ENCODE measurements at regions not wholly inside any gene's neighbourhood (a gene's known extent, or its start where the extent isn't known, plus 50 kb on each side); places are given as distances from the start of the nearest gene placed in this dataset.

DNA sequence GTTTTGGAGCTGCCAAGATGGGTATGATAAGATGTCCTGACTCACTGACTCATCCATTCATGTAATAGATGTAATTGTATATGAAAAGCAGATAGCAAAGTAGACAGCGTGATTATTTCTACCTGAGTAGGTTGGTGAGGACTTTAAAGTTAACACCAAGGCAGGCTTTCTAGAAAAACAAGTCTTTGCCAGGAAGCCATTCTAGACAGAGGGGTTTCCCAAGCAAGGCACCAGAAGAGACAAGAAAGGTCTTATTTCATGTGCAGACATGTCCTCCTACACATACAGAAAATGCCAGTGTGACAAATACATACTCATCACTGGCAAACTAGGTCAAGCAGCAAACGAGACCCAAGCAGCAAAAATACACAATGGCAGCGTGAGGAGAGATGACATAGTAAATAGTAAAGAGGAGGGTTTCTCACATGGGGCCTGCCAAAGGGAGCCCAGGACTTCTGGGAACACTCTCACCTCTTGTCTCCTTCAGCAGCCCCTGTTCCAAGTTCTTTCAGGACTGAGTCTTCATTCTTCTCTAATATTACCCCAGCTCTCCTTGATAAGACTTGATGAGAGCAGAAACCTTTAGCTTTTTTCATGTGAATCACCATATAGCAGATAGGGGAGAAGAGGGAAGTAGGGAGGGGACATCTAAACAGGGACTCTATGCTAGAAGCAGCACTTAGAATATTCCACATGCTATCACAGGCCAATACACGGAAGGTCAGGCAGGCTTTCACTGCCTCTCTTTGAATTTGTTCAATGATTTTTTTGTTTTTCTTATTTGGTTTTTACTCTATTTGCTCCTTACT, 114.6 kb upstream of the ATP1B1 start:
- FAIRE-seq (no peak), DNase-seq (ENCODE audit: insufficient read length, low spot score) (no peak)

DNA sequence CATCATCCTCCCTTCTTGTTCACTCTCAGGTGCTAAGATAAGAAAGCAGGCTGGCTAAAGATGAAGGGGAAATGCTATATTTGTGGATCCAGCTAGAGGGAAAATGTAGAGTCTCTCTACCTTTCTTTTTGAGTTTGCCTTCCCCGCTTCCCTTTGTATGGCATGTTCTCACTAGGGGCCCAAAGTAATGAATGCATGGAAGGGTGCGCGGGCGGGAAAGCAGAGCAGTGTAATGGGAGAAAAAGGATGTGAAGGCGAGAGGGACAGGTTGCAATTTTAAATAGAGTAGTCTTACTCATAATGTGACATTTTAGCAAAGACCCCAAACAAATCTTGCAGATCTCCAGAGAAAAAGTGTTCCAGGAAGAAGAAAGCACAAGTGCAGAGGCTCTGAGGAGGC, 105.1 kb upstream of the ATP1B1 start:
- no peak for DNase-seq (ENCODE audit: insufficient read length, low spot score)

DNA sequence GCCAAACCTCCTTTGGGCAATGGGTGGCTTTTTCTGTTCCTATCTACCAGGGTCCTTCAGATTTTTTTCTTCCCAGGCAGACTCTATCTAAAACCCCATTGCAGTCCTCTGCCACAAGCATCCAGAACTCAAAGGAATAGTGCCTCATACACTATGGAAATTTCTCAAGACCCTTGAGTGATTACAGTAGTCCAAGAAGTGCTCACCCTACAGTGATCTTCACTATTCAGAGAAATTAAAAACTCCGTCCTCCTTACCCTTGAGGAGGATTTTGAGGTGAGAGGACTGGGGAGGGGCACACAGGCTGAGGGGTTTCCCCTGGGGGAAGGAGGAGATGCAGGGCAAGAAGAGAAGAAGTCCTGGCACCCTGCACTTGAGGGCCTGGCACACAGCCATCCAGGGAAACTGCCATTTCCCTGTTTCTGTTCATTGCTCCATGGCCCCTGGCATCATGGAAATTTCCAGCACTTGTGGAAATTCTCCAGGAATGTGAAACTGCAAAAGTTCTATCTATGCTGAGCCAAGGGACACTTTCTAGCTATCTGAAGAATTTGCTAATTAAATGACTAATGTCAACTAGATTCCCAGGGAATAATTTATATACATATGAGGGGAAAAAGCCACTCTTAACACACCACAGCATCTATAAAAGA, 102.5 kb upstream of the ATP1B1 start:
- FAIRE-seq (no peak), DNase-seq (ENCODE audit: insufficient read length, low spot score) (no peak)

More for the DNA sequence above, 105.1 kb upstream of the ATP1B1 start:
- FAIRE-seq: no peak

DNA sequence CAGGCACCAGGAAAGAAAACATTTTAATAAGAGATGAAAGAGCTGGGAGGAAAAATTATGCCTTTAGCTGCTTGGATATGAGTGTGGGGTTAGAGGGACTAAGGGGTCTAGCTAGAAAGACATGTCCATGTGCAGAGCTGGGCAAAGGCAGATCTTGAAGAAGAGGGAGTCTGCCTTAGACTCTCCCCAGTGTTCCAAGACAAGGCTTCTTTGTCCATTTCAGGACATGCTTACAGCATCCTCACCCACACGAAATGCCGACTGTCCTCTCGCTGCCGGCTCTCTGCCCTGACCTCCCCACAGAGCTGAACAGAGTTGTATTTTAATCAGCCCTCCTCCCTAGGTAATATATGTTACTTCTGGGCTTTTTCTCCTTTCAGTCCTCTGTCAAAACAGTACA, 100.7 kb upstream of the ATP1B1 start:
- DNase-seq (ENCODE audit: insufficient read length, low spot score): no peak
- no peak for FAIRE-seq

DNA sequence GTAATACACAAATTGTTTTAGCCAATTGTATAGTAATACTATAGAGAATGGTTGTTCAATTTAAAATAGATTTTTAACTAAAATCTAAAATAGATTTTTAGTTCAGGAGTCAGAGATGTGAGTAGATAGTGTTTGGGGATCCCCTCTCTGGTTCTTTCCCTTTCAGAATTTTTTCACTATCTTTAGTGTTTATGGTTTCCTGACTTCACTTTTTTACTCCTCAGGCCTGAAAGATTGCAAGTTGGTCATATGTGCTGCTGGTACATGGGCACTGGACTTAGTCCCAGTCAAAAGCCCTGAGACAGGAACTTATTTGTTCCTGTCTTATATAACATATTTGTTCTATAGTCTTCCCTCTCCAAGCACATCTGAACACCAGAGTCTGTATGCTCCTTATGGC, 96.8 kb upstream of the ATP1B1 start:
- FAIRE-seq (no peak), DNase-seq (ENCODE audit: insufficient read length, low spot score) (no peak)

DNA sequence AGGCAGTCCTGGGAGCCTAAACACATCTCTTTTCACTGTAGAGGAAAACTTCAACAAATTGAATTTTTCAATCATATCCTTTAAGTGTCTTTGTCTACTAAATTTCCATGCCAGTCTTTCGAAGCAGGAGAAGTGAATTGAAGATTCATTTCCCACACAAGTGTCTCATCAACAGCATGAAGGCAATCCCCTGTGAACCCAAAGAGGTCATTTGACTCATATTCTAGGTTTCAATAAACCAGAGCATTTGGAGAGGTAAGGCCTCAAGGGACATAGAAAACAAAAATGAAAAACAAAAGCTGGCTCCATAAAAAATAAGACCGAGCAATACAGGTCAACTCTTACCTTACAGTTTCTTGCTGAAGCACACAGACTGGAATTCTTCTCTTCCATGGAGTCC, 94.1 kb upstream of the ATP1B1 start:
- FAIRE-seq: no peak

DNA sequence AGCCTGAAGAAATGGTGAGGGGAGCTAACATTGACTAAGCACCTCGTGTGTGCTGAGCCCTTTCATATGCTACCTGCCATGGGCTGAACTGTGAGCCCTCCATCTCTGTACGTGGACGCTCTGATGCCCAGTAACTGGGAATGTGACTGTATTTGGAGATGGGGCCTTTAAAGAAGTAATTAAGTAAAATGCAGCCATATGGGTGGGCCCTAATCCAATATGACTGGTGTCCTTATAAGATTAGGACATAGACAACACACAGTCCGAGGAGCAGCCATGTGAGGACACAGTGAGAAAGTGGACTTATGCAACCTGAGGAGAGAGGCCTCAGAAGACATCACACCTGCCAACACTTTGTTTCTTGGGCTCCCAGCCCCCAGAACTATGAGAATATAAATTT, 92.7 kb upstream of the ATP1B1 start:
- DNase-seq (ENCODE audit: insufficient read length, low spot score): no peak
- no peak for FAIRE-seq

More for the DNA sequence above, 94.1 kb upstream of the ATP1B1 start:
- DNase-seq (ENCODE audit: insufficient read length, low spot score): no peak

DNA sequence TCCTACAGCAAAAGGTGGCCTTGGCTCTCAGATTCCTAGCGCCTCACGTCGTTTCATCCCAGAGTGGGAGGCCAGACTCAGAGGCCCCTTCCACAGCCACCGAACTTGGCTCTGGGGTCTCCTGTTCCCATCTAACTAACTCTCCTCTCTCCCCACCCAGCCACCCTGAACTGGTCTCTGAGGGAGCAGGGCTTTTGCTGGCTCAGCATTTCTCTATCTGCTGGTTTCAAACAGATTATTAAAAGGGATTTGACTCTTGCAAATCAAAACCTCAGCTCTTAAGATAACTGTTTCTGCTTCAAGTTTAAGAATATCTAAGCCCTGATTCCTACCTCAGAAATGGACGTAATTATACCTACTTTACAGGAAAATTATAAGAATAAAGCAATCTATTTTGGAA, 91.0 kb upstream of the ATP1B1 start:
- no peak for FAIRE-seq
- DNase-seq (ENCODE audit: insufficient read length, low spot score): no peak

DNA sequence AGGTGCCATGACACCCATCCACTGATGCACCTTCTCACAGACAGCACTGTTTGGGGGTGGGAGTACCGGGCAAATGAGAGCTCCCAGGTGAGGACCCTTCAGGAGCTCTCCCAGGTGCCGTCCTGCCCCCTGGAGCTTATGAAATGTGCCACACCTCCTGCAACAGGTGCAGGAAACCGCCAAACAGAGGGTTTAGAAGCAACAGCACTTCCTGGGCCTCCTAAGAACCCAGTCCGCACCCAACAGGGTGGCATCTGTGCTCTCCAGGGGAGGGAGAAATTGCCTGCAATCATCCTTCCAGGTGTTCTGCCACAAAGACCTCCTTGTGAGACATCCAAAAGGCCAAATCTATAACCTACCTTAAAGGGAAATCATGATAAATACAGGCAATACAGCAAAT, 87.7 kb upstream of the ATP1B1 start:
- no peak for DNase-seq (ENCODE audit: insufficient read length, low spot score)
- no peak for FAIRE-seq

DNA sequence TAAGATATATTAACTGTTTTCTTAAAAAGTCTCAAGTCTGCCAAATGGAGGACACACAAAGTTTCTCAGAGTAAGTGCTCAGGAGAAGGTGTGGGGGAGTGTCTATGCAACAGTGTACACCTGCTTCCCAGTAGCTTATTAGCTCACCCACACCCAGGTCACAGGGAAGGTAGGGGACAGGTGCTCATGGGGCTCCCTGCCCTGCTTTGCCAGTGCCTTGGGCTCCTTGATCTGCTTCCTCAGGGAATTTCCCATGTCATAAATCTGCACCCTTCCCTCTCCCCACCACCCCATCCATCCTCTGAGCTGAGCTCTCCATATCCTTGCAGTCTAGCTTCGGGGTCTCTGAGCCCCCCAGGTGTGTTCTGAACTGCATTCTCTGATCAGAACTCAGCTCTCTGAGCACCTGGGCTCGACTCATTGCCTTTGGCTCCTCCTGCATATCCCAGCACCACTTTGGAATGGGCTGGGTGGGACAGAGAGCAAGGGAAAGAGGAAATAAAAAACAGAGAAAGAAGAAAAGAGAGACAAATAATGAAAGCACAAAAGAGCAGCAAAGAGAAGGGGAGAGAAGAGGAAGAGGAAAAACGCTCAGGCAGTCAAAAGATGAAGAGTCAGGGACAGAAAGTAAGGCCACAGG, 87.0 kb upstream of the ATP1B1 start:
- FAIRE-seq (no peak), DNase-seq (ENCODE audit: insufficient read length, low spot score) (no peak)

DNA sequence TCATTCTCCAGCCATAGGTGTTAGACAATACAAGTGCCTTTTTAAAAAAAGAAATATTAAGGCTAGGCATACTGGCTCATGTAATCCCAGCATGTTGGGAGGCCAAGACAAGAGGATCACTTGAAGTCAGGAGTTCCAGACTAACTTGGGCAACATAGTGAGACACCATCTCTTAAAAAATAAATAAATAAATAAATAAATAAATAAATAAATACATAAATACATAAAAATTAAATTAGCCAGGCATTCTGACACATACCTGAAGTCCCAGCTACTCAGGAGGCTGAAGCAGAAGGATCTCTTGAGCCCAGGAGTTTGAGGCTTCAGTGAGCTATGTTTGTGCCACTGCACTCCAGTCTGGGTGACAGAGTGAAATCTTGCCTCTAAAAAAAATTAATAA, 85.8 kb upstream of the ATP1B1 start:
- no peak for DNase-seq (ENCODE audit: insufficient read length, low spot score)
- no peak for FAIRE-seq

DNA sequence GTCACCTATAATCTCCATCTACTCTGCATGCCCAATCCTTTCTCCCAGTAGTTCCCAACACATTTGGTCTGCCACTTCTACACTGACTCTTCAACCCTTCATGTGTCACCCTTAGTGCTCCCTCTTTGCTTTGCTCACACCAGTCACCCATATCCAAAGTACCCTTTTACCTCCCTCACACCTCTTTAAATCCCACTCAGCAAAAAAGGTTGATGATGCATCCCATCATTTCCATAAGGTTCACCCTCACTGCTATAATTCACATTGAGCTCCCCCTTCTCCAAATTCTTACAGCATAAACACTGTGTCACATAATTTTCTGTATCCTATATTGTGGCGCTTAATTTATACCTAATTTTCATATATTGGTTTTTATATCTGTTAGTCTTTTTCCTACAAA, 83.8 kb upstream of the ATP1B1 start:
- no peak for FAIRE-seq
- no peak for DNase-seq (ENCODE audit: insufficient read length, low spot score)

DNA sequence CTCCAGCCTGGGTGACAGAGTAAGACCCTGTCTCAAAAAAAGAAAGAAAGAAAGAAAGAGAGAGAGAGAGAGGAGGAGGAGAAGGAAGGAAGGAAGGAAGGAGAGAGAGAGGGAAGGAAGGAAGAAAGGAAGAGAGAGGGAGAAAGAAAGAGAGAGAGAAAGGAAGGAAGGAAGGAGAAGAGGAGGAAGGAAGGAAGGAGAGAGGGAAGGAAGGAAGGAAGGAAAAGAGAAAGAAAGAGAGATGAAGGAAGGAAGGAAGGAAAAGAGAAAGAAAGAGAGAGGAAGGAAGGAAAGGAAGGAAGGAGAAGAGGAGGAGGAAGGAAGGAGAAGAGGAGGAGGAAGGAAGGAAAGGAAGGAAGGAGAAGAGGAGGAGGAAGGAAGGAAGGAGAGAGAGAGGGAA, 82.2 kb upstream of the ATP1B1 start:
- DNase-seq (ENCODE audit: insufficient read length, low spot score): no peak
- FAIRE-seq: no peak

DNA sequence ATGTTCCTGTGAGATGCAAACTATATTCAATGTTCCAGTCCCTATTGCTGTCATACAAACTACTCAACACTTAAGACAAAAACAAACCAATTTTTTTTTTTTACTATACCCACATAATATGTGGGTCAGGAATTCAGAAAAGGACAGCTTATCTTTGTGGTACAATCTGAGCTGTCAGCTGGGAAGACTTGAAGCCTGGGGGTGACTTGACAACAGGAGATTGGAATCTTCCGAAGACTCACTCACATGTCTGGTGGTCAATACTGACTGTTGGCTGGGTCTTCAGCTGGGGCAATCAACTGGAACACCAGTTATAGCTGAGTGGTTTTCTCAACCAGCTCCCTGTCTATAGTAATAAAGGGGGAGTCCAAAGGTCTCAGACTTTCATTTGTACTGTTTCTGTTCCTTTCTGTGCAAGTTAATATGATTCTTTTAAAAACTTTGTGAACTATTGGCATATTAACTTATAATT, 81.7 kb upstream of the ATP1B1 start:
- DNase-seq (ENCODE audit: insufficient read length, low spot score): no peak
- no peak for FAIRE-seq

DNA sequence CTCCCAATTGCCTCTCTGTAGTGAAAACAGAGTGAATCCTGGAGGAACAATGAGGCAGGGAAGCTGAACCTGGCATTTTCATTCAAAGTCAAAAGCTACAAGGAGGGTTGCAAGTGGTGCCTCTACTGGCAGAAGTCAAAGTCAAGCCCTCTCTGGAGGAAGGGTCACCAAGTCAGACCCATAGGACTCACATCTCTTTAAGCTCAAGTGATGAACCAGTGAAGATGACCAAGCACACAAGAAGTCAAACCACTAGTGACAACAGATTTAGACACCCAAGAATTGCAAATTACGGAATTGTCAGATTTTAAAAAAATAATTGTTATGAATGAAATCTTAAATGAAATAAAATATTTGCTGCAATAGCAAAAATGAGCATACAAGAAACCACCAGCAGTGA, 81.1 kb upstream of the ATP1B1 start:
- DNase-seq (ENCODE audit: insufficient read length, low spot score) (no peak), FAIRE-seq (no peak)

DNA sequence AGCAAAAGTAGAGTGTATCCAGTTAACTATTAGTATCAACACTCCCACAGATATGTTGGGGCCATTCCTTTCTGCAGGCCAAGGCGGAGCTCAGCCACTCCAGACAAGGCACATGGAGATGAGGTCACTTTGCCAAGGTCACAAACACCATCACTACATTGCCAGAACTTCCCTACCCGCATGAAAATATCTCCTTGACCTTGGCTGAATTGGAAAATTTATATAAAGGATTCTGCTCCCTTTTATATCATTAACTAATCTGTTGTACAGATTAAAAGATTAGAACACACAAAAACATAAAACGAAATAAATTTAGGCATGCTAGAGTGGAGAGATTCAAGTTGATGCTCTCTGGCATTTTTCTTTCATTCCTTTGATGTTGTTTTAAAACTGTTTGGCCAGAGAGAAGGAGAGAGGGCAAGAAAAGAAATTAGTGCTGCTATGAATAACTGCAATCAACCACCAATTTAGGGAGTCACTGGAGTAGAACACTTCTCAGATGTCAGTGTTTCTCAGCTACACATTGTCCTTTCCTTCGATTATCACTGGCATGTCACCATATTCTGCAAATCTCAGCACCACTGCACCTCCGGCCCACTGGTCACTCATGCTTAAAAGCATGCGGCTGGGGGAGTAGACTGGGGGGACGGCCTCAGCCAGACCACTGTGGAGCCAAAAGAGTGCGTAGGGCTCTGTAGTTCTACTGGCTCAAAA, 78.7 kb upstream of the ATP1B1 start:
- DNase-seq (ENCODE audit: insufficient read length, low spot score) (no peak), FAIRE-seq (no peak)

DNA sequence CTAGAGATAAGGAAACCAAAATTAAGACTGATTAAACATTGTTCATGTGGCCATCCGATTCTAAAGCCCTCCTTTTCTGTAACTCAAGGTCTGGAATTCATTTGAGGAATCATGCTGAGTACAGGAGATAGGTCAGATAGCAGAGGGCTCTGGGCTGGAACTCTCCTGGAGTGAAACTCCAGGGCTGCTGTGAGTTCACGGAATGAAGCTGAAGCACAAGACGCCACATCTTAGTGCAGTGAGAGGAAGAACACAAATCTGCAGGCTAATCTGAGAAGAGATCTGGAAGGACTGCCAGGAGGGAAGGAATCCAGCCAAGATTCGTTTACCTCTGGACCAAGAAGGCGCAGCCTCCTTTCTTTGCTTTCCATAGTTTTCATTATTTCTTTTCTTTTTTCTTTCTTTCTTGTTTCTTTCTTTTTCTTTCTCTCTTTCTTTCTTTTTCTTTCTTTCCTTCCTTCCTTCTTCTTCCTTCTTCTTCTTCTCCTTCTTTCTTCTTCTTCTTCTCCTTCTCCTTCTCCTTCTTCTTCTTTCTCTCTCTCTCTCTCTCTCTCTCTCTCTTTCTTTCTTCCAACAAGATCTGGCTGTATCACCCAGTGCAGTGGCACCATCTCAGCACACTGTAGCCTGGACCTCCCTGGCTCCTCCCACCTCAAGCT, 74.8 kb upstream of the ATP1B1 start:
- FAIRE-seq: no peak
- DNase-seq (ENCODE audit: insufficient read length, low spot score): no peak

DNA sequence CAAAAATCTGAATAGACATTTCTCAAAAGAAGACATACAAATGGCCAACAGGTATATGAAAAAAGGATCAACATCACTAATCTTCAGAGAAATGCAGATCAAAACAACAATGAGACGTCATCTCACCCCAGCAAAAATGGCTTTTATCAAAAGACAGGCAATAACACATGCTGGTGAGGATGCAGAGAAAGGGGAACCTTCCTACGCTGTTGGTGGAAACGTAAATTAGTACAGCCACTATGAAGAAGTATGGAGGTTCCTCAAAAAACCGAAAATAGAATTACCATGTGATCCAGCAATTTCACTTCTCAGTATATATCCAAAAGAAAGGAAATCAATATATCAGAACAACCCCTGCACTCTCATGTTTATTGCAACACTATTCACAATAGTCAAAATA, 65.1 kb upstream of the ATP1B1 start:
- DNase-seq (ENCODE audit: insufficient read length, low spot score): no peak
- FAIRE-seq: no peak

DNA sequence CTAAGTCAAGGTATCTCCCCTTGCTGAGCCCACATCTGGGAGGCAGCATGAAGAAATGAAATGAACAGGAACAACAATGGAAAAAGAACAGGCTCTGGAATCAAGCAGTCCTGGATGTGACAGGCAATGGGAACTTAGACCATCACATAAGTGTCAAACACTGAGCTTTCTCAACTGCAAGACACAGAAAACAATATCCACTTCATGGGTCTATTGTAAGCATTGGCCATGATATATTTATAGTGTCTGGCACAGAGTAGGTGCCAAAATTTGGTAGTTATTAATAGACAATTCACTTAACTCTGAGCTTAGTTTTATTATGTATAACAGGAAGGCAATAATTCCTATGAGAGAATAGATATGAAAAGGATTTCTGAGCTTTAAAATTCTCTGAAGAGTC, 64.1 kb upstream of the ATP1B1 start:
- DNase-seq (ENCODE audit: insufficient read length, low spot score) (no peak), FAIRE-seq (no peak)

DNA sequence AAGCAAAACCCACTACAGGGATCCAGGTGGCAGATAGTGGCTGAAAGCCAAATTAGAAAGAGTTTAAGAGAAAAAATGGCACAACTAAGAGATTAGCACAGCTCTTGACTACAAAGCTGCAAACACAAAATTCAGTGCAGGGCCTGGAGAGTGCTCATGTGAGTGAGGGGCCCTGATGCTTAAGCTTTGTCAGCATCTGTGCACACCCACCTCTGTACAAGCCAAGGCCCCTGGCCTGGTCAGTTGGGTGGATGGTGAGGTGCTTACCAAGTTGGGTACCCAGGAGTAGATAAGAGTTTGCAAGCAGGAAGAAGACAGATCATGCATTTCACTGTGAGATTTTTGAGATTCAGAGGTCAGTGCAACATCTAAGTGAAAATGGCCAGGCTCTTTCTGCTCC, 62.7 kb upstream of the ATP1B1 start:
- FAIRE-seq: no peak

DNA sequence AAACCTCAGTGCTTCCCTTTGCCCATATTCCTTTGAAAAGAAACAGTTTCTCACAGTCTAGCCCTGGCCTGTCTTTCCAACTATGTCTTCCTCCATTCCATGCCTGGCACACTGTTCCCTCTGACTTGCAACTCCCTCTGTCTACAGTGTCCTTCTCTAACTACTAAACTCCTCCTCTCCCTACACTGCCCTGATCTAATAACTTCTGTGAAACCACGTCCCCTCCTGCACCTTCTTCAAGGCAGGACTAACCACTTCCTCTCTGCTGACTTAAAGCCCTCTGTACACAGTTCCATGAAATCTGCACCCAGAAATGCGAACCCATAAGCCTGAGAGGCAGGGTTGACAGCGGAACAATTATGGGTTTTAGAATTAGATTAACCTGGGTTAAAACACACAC, 62.2 kb upstream of the ATP1B1 start:
- no peak for FAIRE-seq
- DNase-seq (ENCODE audit: insufficient read length, low spot score): no peak

More for the DNA sequence above, 62.7 kb upstream of the ATP1B1 start:
- DNase-seq (ENCODE audit: insufficient read length, low spot score): no peak
